ENCODE measurements at regions not wholly inside any gene's neighbourhood (a gene's known extent, or its start where the extent isn't known, plus 50 kb on each side); places are given as distances from the start of the nearest gene placed in this dataset.

GRCh38 chr3:140844072-140844471 is 97.6 kb upstream of the SLC25A36 start:
- H3K27ac ChIP-seq (replicated peaks in 1 of 4) = no peak overlapping the region
- TF ChIP-seq CTCF (IDR thresholded peaks at IDR 0.05) = no peak
- TF ChIP-seq POLR2AphosphoS5 (IDR thresholded peaks at IDR 0.05) = no peak
- TF ChIP-seq POLR2A (IDR thresholded peaks at IDR 0.05; ENCODE audit: low read depth) = no peak
- TF ChIP-seq EP300 (IDR thresholded peaks at IDR 0.05) = no peak
- no peak overlapping the region for H3K4me3 ChIP-seq
- no peaks in the 10 kb centered on the region for H3K9me3 ChIP-seq
- H3K36me3 ChIP-seq = no peaks in the 10 kb centered on the region
- H3K27me3 ChIP-seq = peaks cover 0 to 7% (median 0%) of the 10 kb centered on the region in 4 donors
- intact Hi-C loops (cut with DNase I) = no loop called here
- WGBS = 82% methylated on average over 1 of the region's 1 CpG
- H3K4me1 ChIP-seq = peaks cover 0 to 7% (median 0%) of the 10 kb centered on the region in 4 donors
- DNase-seq (ENCODE audit: extremely low spot score) = no peak

GRCh38 chr3:140845882-140846281 is 95.8 kb upstream of the SLC25A36 start:
- WGBS = 68% methylated on average over 2 of the region's 2 CpGs
- Histone ChIP-seq H3K27me3 (peaks cover 0 to 7% (median 0%) of the 10 kb centered on the region in 4 donors), H3K4me1 (peaks cover 0 to 7% (median 0%) of the 10 kb centered on the region in 4 donors), H3K4me3 (no peak overlapping the region), H3K27ac (replicated peaks in 1 of 4) (no peak overlapping the region), H3K9me3 (no peaks in the 10 kb centered on the region), H3K36me3 (no peaks in the 10 kb centered on the region)
- TF ChIP-seq EP300 (IDR thresholded peaks at IDR 0.05) = no peak
- TF ChIP-seq POLR2AphosphoS5 (IDR thresholded peaks at IDR 0.05) = no peak
- no peak for TF ChIP-seq POLR2A (IDR thresholded peaks at IDR 0.05; ENCODE audit: low read depth)
- no peak for TF ChIP-seq CTCF (IDR thresholded peaks at IDR 0.05)
- intact Hi-C loops (cut with DNase I) = no loop called here
- no peak for DNase-seq (ENCODE audit: extremely low spot score)

GRCh38 chr3:140848666-140849065 is 93.0 kb upstream of the SLC25A36 start:
- TF ChIP-seq POLR2A (IDR thresholded peaks at IDR 0.05; ENCODE audit: low read depth) (no peak), CTCF (IDR thresholded peaks at IDR 0.05) (no peak), EP300 (IDR thresholded peaks at IDR 0.05) (no peak), POLR2AphosphoS5 (IDR thresholded peaks at IDR 0.05) (no peak)
- WGBS = 52% methylated on average over 1 of the region's 1 CpG
- no peak for DNase-seq (ENCODE audit: extremely low spot score)
- no peaks in the 10 kb centered on the region for H3K36me3 ChIP-seq
- H3K9me3 ChIP-seq = no peaks in the 10 kb centered on the region
- H3K4me3 ChIP-seq = no peak overlapping the region
- peaks cover 0 to 7% (median 0%) of the 10 kb centered on the region in 4 donors for H3K27me3 ChIP-seq
- H3K4me1 ChIP-seq = peaks cover 0 to 2% (median 0%) of the 10 kb centered on the region in 4 donors
- H3K27ac ChIP-seq (replicated peaks in 1 of 4) = no peak overlapping the region
- intact Hi-C loops (cut with DNase I) = no loop called here

- Histone ChIP-seq H3K27me3 (peaks cover 0 to 7% (median 0%) of the 10 kb centered on the region in 4 donors), H3K27ac (replicated peaks in 1 of 4) (no peak overlapping the region), H3K4me3 (no peak overlapping the region), H3K36me3 (no peaks in the 10 kb centered on the region), H3K4me1 (no peaks in the 10 kb centered on the region), H3K9me3 (no peaks in the 10 kb centered on the region)
- no peak for TF ChIP-seq POLR2AphosphoS5 (IDR thresholded peaks at IDR 0.05)
- no peak for TF ChIP-seq CTCF (IDR thresholded peaks at IDR 0.05)
- no peak for TF ChIP-seq POLR2A (IDR thresholded peaks at IDR 0.05; ENCODE audit: low read depth)
- TF ChIP-seq EP300 (IDR thresholded peaks at IDR 0.05) = no peak
- WGBS = 45% methylated on average over 4 of the region's 4 CpGs
- no peak for DNase-seq (ENCODE audit: extremely low spot score)
- intact Hi-C loops (cut with DNase I) = no loop called here
Measured at GRCh38 chr3:140850210-140850955, 91.3 kb upstream of the SLC25A36 start.

Data from esophagus muscularis mucosa (tissue), 4 donors.